ENCODE measurements at regions not wholly inside any gene's neighbourhood (a gene's known extent, or its start where the extent isn't known, plus 50 kb on each side); places are given as distances from the start of the nearest gene placed in this dataset.
A peak's percentile ranks its signal among the peaks of the same experiment; 100 is the strongest.

- ATAC-seq (no peak), DNase-seq (ENCODE audit: low spot score) (no peak)
- intact Hi-C loops (cut with DNase I) = no loop called here
Observed at GRCh38 chr20:40558212-40558611, 130.8 kb downstream of the MAFB start.

- ATAC-seq (peak; percentile 87), DNase-seq (ENCODE audit: low spot score) (no peak)
- intact Hi-C loops (cut with DNase I) = no loop called here
Observed at GRCh38 chr20:40551125-40551530, 137.9 kb downstream of the MAFB start.

- DNase-seq (ENCODE audit: low spot score) = no peak
- intact Hi-C loops (cut with DNase I) = no loop called here
- ATAC-seq = no peak
Observed at GRCh38 chr20:40547483-40548091, 141.4 kb downstream of the MAFB start.

GRCh38 chr20:40545478-40545877 is 143.6 kb downstream of the MAFB start:
- DNase-seq (ENCODE audit: low spot score) (no peak), ATAC-seq (no peak)
- intact Hi-C loops (cut with DNase I) = no loop called here

DNA sequence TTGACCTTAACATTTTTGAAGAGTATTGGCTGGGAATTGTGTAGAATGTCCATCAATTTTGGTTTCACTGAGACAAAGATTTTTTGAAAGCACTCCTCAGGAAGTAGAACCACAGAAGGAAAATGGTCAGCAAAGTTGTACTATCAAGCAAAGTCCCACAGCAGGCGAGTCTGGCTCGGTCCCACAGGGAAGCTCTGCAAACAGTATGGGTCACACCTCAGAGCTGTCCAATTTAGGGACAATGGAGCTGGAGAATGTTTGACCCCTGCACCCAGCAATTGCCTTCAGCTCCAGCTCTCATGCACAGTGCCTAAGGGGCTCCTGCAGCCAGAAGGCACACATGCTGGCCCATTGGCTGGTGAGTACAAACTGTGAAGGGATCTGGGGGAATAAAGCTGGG is 147.0 kb downstream of the MAFB start:
- DNase-seq (ENCODE audit: low spot score) (no peak), ATAC-seq (no peak)
- intact Hi-C loops (cut with DNase I) = no loop called here

DNA sequence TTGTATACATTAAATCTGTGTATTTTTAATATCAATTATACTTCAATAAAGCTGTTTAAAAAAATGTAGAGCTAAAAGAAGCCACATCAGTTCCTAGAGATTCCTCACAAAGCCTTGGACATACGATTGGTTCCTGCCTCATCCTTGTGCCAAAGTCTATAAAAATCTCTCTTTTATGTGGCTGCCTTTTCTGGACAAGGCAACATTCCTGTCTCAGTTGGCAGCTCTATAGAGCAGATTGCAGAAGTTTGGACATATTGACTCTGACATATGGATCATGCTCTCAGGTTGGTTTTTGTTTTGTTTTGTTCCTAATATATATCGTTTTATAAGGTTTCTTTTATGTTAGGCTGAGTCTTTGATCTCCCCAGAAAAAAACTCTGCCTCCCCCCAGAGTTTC is 148.9 kb downstream of the MAFB start:
- intact Hi-C loops (cut with DNase I) = no loop called here
- ATAC-seq = no peak
- DNase-seq (ENCODE audit: low spot score) = no peak

GRCh38 chr20:40538131-40538530 is 150.9 kb downstream of the MAFB start:
- no peak for ATAC-seq
- intact Hi-C loops (cut with DNase I) = no loop called here
- no peak for DNase-seq (ENCODE audit: low spot score)

DNA sequence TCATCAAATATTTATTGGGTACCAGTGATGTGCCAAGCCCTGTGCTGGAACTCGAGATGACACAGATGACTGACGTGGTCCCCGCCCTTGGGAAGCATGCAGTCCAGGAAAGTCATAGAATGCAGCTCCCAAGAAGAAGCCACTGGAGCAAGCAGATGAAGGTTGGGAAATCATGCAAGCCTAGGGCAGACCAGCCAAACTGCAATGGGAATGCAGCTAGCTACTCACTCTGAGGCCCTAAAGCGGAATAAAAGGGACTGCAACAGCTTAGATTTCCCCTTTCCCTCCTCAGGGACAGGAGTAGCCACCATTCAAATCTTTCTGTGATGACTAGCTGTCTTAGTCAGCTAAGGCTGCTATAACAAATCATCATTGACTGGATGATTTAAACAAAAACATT is 152.2 kb downstream of the MAFB start:
- no peak for DNase-seq (ENCODE audit: low spot score)
- intact Hi-C loops (cut with DNase I) = no loop called here
- ATAC-seq = no peak

GRCh38 chr20:40535816-40536215 is 153.2 kb downstream of the MAFB start:
- no peak for ATAC-seq
- no peak for DNase-seq (ENCODE audit: low spot score)
- intact Hi-C loops (cut with DNase I) = no loop called here

DNA sequence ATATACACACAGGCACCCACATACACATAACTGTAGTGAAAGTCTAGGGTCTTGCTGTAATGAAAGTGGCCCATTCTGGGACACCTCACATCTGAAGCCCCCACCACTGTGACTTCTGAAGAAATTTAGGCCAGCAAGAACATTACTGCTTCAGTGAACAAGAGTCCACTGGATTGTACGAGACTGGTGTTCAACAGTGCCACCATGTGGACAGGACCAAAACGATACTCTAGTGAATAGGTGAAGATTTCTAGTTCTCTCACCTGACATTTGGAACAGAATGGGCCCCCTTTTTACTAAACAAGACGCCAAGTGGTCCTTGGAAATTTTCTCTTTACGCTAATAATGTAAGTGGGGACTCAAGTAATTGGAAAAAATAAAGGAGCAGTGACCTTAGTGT is 156.9 kb downstream of the MAFB start:
- no peak for ATAC-seq
- intact Hi-C loops (cut with DNase I) = no loop called here
- DNase-seq (ENCODE audit: low spot score) = no peak

- no peak for ATAC-seq
- intact Hi-C loops (cut with DNase I) = no loop called here
- no peak for DNase-seq (ENCODE audit: low spot score)
Observed at GRCh38 chr20:40525351-40525750, 163.7 kb downstream of the MAFB start.

- intact Hi-C loops (cut with DNase I) = no loop called here
- DNase-seq (ENCODE audit: low spot score) (no peak), ATAC-seq (no peak)
Observed at GRCh38 chr20:40524071-40524470, 165.0 kb downstream of the MAFB start.

GRCh38 chr20:40522405-40522804 is 166.6 kb downstream of the MAFB start:
- ATAC-seq (no peak), DNase-seq (ENCODE audit: low spot score) (no peak)
- intact Hi-C loops (cut with DNase I) = no loop called here

GRCh38 chr20:40521962-40522361 is 167.1 kb downstream of the MAFB start:
- intact Hi-C loops (cut with DNase I) = no loop called here
- DNase-seq (ENCODE audit: low spot score) (no peak), ATAC-seq (no peak)

DNA sequence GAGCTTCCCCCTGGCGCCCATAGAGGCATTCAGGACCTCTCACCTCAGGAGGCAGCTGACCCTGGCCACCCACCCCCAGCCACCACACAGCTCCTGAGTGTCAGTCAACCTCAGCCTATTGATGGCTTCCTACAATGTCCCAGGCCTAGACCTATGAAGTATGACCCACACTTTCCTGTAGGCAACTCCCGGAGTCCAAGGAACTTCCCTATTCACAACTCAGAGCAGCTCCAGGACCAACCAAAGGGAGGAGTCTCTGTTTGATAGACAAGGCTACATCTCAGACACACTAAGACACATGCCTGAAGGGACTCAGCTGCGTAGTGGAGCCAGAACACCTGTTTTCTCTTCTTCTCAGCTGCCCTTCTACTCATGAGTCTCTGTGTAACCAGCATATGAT is 169.1 kb downstream of the MAFB start:
- ATAC-seq (no peak), DNase-seq (ENCODE audit: low spot score) (no peak)
- intact Hi-C loops (cut with DNase I) = no loop called here

DNA sequence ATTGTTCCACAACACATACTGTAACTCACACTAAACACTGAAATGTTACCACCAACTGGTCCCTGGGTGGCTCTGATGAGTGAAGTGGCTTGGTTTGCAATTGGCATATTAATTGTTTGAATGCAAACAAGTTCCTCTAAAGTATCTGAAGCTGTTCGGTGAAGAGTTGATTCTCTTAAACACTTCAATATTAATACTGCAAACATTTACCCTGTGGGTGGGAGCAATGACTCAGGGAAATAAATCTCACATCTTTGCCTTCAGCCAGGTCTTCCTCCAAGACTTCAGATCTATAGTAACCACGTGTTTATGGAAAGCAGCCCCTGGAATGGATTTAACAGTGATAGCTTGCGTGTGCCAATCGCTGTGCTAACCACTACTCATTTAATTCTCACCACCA is 176.0 kb downstream of the MAFB start:
- DNase-seq (ENCODE audit: low spot score) (no peak), ATAC-seq (no peak)
- intact Hi-C loops (cut with DNase I) = no loop called here

DNA sequence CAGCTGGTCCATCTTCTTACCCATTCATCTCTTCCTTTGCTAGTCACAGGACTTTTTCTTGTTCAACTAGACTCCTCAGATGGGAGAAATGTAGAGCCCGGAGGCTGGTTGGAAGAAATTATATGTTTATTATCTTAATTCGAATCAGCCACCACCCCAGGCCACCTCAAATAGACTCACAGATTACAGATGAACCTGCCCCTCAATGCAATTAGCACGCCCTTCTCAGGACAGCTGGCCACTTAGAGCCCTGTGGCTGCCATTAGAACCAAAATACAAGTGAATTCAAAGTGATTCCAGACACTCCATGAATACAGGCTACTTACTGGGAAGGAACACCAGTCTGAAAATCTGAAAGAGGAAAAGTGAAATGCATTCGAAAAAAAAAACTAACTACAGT is 176.4 kb downstream of the MAFB start:
- intact Hi-C loops (cut with DNase I) = no loop called here
- DNase-seq (ENCODE audit: low spot score) = no peak
- no peak for ATAC-seq

DNA sequence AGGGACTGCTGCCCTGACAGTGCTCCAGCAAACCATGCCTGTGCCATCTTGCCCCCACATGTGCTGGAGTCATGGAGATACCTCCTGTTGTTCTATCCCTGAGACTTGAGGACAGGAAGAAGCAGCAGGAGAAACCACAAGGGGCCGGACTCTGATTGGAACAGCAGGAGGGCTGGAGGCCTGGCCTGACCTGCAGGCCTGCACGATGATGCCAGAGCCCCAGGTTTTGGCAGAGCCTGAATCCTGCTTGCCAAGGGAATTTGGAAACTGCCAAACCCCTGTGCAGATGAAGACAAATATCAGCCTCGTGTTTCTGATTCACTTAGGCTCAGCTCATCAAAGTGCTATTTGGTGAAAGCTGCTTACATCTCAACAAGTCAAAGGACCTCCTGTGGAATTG is 177.6 kb downstream of the MAFB start:
- peak; percentile 78 for ATAC-seq

DNA sequence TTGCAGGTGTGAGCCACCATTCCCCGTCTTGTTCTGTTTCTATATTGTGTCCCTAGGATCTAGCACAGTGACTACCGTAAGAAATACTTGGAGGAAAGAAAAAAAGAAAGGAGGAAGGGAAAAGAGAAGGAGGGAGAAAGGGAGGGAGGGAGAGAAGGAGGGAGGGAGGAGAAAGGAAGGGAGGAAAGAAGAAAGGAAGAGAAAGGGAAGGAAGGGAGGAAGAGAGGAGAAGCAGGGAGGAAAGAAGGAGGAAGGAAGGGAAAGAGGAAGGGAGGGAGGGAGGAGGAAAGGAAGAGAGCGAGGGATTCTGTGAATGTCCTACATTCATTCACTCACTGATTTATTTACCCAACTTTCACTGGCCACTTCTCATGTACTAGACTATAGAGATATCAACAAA is 178.4 kb downstream of the MAFB start:
- intact Hi-C loops (cut with DNase I) = no loop called here
- ATAC-seq = no peak
- DNase-seq (ENCODE audit: low spot score) = no peak

More for the DNA sequence above, 177.6 kb downstream of the MAFB start:
- intact Hi-C loops (cut with DNase I) = no loop called here
- peak; percentile 69 for DNase-seq (ENCODE audit: low spot score)

GRCh38 chr20:40508821-40509220 is 180.2 kb downstream of the MAFB start:
- no peak for ATAC-seq
- intact Hi-C loops (cut with DNase I) = no loop called here

GRCh38 chr20:40506537-40506939 is 182.5 kb downstream of the MAFB start:
- intact Hi-C loops (cut with DNase I) = no loop called here
- ATAC-seq (peak; percentile 96), DNase-seq (ENCODE audit: low spot score) (peak; percentile 93)

More at GRCh38 chr20:40508821-40509220, 180.2 kb downstream of the MAFB start:
- DNase-seq (ENCODE audit: low spot score) = no peak

DNA sequence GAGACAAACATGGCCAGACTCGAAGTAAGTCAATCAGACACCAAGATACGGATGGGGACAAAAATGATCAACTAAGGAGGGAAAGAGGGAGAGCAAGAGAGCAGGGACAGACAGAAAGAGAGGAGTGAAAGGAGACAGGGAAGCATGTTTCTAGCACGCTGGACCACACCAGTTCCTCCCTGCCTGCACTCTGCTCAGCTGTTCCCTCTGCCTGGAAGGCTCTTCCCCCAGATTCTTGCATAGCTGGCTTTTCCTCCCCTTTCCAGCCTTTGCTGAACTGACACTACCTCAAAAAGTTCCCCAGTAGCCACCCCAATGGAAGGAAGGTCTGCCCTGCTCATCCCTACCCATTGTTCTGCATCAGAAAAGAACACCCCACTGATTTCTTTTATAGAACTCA is 185.9 kb downstream of the MAFB start:
- DNase-seq (ENCODE audit: low spot score) = no peak
- intact Hi-C loops (cut with DNase I) = no loop called here
- no peak for ATAC-seq

Measured in sciatic nerve (tissue), 2 donors.